ENCODE measurements at regions not wholly inside any gene's neighbourhood (a gene's known extent, or its start where the extent isn't known, plus 50 kb on each side); places are given as distances from the start of the nearest gene placed in this dataset.
"Not testable (repeated sequence)": the region's sequence is repeated elsewhere in the genome, so short reads cannot be mapped to it uniquely, and the experiment has no call there.

- H3K9me3 ChIP-seq; intact Hi-C loops (cut with DNase I); H3K4me3 ChIP-seq; H3K36me3 ChIP-seq; H3K27ac ChIP-seq; H3K4me1 ChIP-seq; H3K27me3 ChIP-seq; DNase-seq (ENCODE audit: low spot score in 2 of 2): not testable (repeated sequence)
Measured at GRCh38 chr1:146641534-146641933, 296.6 kb upstream of the NBPF12 start.

- H3K36me3 ChIP-seq; intact Hi-C loops (cut with DNase I); H3K27ac ChIP-seq; DNase-seq (ENCODE audit: low spot score in 2 of 2); H3K27me3 ChIP-seq; H3K4me1 ChIP-seq; H3K9me3 ChIP-seq; H3K4me3 ChIP-seq: not testable (repeated sequence)
Measured at GRCh38 chr1:146640671-146641070, 297.5 kb upstream of the NBPF12 start.

DNA sequence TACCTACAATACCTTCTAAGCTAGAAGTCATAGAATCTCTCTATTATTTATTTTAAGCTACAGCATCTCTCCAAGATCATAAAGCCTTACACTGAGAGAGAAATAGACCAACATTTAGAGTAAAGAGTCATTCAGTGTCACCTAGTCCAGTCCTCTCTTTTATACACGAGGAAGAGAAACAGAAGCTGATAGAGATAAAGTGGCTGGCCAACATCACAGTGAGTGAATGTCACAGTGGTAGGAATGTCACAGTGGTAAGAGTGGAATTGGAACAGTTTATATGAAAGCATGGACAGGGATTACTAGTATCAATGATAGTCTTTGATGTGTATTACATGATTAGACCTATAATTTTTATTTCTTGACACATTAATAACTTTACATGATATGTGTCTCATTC, 307.8 kb upstream of the NBPF12 start:
- H3K27me3 ChIP-seq; H3K9me3 ChIP-seq; H3K36me3 ChIP-seq; H3K4me1 ChIP-seq; intact Hi-C loops (cut with DNase I); H3K27ac ChIP-seq; H3K4me3 ChIP-seq; DNase-seq (ENCODE audit: low spot score in 2 of 2): not testable (repeated sequence)

DNA sequence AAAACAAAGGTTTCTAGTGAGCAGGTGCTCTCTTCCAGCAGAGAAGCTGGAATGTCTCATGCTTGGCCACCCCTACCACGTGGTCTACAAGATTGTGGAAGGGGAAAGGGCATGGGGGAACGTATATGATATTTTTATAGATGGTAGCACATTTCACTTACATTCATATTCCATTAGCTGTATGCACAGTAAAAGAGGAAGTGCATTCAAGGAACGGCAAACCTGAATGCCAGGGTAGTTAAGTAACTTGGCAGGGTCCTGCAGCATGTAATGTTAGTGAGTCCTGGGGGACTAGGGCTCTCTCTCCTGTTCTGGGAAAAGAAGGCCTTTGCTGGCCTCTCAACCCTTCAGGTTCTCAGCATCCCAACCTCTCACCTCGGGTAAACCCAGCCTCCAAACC, 319.5 kb upstream of the NBPF12 start:
- H3K27me3 ChIP-seq; DNase-seq (ENCODE audit: low spot score in 2 of 2); H3K9me3 ChIP-seq; H3K36me3 ChIP-seq; H3K4me3 ChIP-seq; H3K4me1 ChIP-seq; H3K27ac ChIP-seq; intact Hi-C loops (cut with DNase I): not testable (repeated sequence)

DNA sequence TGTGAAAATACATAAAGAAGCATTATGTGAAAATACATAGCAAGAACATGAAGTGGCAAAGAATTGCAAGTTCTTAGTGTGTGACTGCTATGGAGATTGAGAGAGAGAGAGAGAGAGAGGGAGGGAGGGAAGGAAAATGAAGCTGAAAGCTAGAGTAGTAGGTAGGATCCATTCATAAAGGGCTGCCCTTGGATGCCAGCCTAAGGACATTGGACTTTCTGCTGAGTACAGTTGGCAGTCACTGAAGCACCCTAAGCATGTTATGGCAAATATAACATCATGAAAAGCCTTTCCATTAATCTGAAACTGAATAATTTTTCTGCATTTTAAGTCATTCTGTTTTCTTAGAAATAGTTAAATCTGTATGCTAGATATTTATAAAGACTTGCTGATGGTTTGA, 333.4 kb upstream of the NBPF12 start:
- intact Hi-C loops (cut with DNase I); H3K4me3 ChIP-seq; H3K4me1 ChIP-seq: not testable (repeated sequence)

GRCh38 chr1:146600720-146601307, 337.3 kb upstream of the NBPF12 start:
- DNase-seq (ENCODE audit: low spot score in 2 of 2); intact Hi-C loops (cut with DNase I); H3K27me3 ChIP-seq; H3K9me3 ChIP-seq; H3K27ac ChIP-seq; H3K4me1 ChIP-seq; H3K36me3 ChIP-seq; H3K4me3 ChIP-seq: not testable (repeated sequence)

More for the DNA sequence above, 333.4 kb upstream of the NBPF12 start:
- not testable (repeated sequence) for H3K36me3 ChIP-seq; H3K27ac ChIP-seq; H3K9me3 ChIP-seq; H3K27me3 ChIP-seq; DNase-seq (ENCODE audit: low spot score in 2 of 2)

- intact Hi-C loops (cut with DNase I); H3K27me3 ChIP-seq; H3K4me1 ChIP-seq; H3K36me3 ChIP-seq; H3K9me3 ChIP-seq; H3K4me3 ChIP-seq; H3K27ac ChIP-seq; DNase-seq (ENCODE audit: low spot score in 2 of 2): not testable (repeated sequence)
Measured at GRCh38 chr1:146599906-146600305, 338.2 kb upstream of the NBPF12 start.

GRCh38 chr1:146581229-146581628, 352.4 kb upstream of the NOTCH2NLA start:
- H3K4me1 ChIP-seq; H3K36me3 ChIP-seq; H3K27ac ChIP-seq; DNase-seq (ENCODE audit: low spot score in 2 of 2); H3K9me3 ChIP-seq; H3K4me3 ChIP-seq; intact Hi-C loops (cut with DNase I); H3K27me3 ChIP-seq: not testable (repeated sequence)

- H3K27ac ChIP-seq; DNase-seq (ENCODE audit: low spot score in 2 of 2); H3K9me3 ChIP-seq; H3K4me1 ChIP-seq; H3K36me3 ChIP-seq; intact Hi-C loops (cut with DNase I); H3K4me3 ChIP-seq; H3K27me3 ChIP-seq: not testable (repeated sequence)
Measured at GRCh38 chr1:146567541-146567940, 338.7 kb upstream of the NOTCH2NLA start.

DNA sequence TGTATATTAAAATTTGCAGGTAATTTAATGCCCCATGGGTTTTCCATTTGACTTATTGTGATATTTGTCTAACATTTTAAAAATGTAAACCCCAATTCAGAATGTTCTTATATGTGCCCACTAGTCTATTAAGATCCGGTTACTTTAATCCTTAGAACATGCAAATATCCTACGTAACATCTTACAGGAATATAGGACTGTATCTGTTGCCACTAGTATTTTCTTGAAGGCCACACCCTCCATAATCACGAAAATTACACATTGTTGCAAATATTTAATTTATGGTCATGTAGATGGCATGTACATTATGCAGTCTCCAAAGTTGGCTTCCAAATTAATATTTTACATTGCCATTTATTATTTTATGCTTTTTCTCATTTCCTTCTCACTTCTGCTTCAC, 329.2 kb upstream of the NOTCH2NLA start:
- intact Hi-C loops (cut with DNase I); H3K4me1 ChIP-seq; H3K36me3 ChIP-seq; H3K4me3 ChIP-seq; H3K27me3 ChIP-seq; DNase-seq (ENCODE audit: low spot score in 2 of 2); H3K27ac ChIP-seq; H3K9me3 ChIP-seq: not testable (repeated sequence)

GRCh38 chr1:146556405-146556804, 327.6 kb upstream of the NOTCH2NLA start:
- intact Hi-C loops (cut with DNase I); H3K4me3 ChIP-seq; H3K27ac ChIP-seq; H3K27me3 ChIP-seq; H3K4me1 ChIP-seq; DNase-seq (ENCODE audit: low spot score in 2 of 2); H3K9me3 ChIP-seq; H3K36me3 ChIP-seq: not testable (repeated sequence)

- H3K4me1 ChIP-seq; H3K36me3 ChIP-seq; intact Hi-C loops (cut with DNase I); DNase-seq (ENCODE audit: low spot score in 2 of 2); H3K4me3 ChIP-seq; H3K9me3 ChIP-seq; H3K27me3 ChIP-seq; H3K27ac ChIP-seq: not testable (repeated sequence)
Measured at GRCh38 chr1:146552414-146552813, 323.6 kb upstream of the NOTCH2NLA start.

GRCh38 chr1:146548684-146549083, 319.9 kb upstream of the NOTCH2NLA start:
- H3K36me3 ChIP-seq; DNase-seq (ENCODE audit: low spot score in 2 of 2); intact Hi-C loops (cut with DNase I): not testable (repeated sequence)

GRCh38 chr1:146546189-146546588, 317.4 kb upstream of the NOTCH2NLA start:
- intact Hi-C loops (cut with DNase I); DNase-seq (ENCODE audit: low spot score in 2 of 2); H3K9me3 ChIP-seq: not testable (repeated sequence)

More at GRCh38 chr1:146548684-146549083, 319.9 kb upstream of the NOTCH2NLA start:
- not testable (repeated sequence) for H3K4me3 ChIP-seq, H3K27me3 ChIP-seq, H3K4me1 ChIP-seq, H3K27ac ChIP-seq, H3K9me3 ChIP-seq

GRCh38 chr1:146537775-146538373, 309.1 kb upstream of the NOTCH2NLA start:
- H3K27ac ChIP-seq; DNase-seq (ENCODE audit: low spot score in 2 of 2); intact Hi-C loops (cut with DNase I); H3K9me3 ChIP-seq; H3K4me3 ChIP-seq; H3K4me1 ChIP-seq; H3K36me3 ChIP-seq; H3K27me3 ChIP-seq: not testable (repeated sequence)

More at GRCh38 chr1:146546189-146546588, 317.4 kb upstream of the NOTCH2NLA start:
- not testable (repeated sequence) for H3K36me3 ChIP-seq, H3K27me3 ChIP-seq, H3K27ac ChIP-seq, H3K4me1 ChIP-seq, H3K4me3 ChIP-seq
